Coronary artery (tissue), 2 donors: ENCODE measurements at regions not wholly inside any gene's neighbourhood (a gene's known extent, or its start where the extent isn't known, plus 50 kb on each side); places are given as distances from the start of the nearest gene placed in this dataset.
A peak's percentile ranks its signal among the peaks of the same experiment; 100 is the strongest.
"Not testable (repeated sequence)": the region's sequence is repeated elsewhere in the genome, so short reads cannot be mapped to it uniquely, and the experiment has no call there.

Experiments
- DNase-seq: peaks from one replicate; pipeline ENCODE4 v3.0.0-alpha.2; 2017; ENCODE audit warnings: low spot score
- H3K27ac ChIP-seq, 2 donors: fragments of 200-600 bp; sonication (generic); one replicate each; pipeline ENCODE4 v1.5.1; 2016 to 2019
- H3K4me3 ChIP-seq: fragments of 200-600 bp; sonication (generic); 2 replicates; pipeline ENCODE4 v1.5.1; 2016; ENCODE audit warnings: mild to moderate bottlenecking, moderate library complexity
- TF ChIP-seq, protein P1 (sequence below): fragments of 200-600 bp; sonication (generic); IDR thresholded peaks from one replicate; pipeline ENCODE4 v1.5.1; 2019; ENCODE audit warnings: antibody characterized with exemption

DNA sequence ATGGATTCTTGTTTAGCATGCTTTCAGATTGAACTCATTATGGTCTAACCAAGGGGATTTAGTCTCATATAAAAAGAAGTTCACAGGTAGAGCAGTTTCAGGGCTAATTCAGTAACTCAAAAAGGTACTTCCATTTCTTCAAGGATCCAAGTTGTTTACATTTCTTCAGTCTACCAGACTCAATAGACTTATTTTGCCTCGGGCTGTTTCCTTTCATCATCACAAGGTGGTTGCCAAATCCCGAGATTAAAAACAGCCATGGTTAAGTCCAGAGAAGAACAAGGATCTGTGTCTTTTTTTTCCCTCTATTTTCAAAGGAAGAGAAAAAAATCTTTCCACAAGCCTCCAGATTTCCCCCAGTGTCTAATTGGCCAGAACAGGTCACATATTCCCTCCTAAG, 69.8 kb upstream of the SNX9 start:
- DNase-seq = no peak
- Histone ChIP-seq H3K27ac (no peak overlapping the region), H3K4me3 (no peak overlapping the region)
- TF ChIP-seq, protein P1, sequence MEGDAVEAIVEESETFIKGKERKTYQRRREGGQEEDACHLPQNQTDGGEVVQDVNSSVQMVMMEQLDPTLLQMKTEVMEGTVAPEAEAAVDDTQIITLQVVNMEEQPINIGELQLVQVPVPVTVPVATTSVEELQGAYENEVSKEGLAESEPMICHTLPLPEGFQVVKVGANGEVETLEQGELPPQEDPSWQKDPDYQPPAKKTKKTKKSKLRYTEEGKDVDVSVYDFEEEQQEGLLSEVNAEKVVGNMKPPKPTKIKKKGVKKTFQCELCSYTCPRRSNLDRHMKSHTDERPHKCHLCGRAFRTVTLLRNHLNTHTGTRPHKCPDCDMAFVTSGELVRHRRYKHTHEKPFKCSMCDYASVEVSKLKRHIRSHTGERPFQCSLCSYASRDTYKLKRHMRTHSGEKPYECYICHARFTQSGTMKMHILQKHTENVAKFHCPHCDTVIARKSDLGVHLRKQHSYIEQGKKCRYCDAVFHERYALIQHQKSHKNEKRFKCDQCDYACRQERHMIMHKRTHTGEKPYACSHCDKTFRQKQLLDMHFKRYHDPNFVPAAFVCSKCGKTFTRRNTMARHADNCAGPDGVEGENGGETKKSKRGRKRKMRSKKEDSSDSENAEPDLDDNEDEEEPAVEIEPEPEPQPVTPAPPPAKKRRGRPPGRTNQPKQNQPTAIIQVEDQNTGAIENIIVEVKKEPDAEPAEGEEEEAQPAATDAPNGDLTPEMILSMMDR = no peak

DNA sequence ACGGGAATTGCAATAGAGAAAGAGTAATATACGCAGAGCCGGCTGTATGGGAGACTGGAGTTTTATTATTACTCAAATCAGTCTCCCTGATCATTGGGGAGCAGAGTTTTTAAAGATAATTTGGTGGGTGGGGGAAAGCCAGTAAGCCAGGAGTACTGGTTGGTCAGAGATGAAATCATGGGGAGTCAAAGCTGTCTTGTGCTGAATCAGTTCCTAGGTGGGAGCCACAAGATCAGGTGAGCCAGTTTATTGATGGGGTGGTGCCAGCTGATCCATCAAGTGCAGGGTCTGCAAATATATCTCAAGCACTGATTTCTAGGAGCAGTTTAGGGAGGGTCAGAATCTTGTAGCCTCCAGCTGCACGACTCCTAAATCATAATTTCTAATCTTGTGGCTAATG, 69.2 kb upstream of the SNX9 start:
- not testable (repeated sequence) for H3K27ac ChIP-seq, DNase-seq, H3K4me3 ChIP-seq

DNA sequence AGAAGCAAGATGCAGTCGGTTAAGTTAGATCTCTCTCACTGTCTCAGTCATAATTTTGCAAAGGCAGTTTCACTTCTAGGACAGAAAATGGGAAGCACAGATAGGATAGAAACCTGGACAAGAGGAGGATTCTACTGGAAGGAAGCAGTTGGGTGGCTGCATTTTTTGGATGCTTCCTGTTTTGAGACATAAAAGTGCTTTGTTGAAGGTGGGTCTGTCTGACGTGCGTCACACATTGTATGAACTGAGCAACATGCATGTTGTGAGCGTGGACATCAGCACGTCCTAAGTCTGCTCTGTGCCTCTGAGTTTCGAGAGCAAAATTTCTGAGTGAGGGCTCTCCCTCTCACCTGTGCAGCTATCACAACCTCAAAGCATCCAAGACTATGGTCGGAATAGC, 68.7 kb upstream of the SNX9 start:
- no peak for DNase-seq
- TF ChIP-seq, protein P1 = no peak
- no peak overlapping the region for H3K4me3 ChIP-seq
- H3K27ac ChIP-seq = no peak overlapping the region

DNA sequence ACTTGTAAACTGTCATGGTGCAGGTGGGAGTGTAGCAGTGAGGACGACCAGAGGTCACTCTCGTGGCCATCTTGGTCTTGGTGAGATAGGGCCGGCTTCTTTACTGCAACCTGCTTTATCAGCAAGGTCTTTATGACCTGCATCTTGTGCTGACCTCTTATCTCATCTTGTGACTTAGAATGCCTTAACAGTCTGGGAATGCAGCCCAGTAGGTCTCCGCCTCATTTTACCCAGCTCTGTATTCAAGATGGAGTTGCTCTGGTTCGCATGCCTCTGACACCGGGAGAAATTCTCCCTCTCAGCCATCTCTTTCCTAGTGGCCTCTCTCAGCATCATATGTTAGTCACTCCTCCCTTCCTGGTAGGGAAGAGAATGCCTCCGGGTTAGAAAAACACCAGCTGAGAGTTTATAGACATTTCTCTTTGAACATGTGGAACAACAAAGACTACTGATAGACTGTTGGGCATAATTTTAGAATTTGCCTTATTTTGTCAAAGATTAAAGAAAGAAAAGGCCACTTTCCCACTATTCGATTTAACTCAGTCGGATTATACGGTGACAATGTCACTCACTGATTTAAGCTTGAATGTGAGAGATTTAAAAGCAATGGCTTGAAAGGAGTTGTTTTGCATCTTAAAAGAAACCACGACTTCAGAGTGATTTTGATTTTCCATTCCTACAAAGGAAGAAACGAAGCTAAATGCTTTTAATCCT, 67.9 kb upstream of the SNX9 start:
- DNase-seq = no peak
- Histone ChIP-seq H3K27ac (no peak overlapping the region), H3K4me3 (no peak overlapping the region)
- TF ChIP-seq, protein P1 = no peak

DNA sequence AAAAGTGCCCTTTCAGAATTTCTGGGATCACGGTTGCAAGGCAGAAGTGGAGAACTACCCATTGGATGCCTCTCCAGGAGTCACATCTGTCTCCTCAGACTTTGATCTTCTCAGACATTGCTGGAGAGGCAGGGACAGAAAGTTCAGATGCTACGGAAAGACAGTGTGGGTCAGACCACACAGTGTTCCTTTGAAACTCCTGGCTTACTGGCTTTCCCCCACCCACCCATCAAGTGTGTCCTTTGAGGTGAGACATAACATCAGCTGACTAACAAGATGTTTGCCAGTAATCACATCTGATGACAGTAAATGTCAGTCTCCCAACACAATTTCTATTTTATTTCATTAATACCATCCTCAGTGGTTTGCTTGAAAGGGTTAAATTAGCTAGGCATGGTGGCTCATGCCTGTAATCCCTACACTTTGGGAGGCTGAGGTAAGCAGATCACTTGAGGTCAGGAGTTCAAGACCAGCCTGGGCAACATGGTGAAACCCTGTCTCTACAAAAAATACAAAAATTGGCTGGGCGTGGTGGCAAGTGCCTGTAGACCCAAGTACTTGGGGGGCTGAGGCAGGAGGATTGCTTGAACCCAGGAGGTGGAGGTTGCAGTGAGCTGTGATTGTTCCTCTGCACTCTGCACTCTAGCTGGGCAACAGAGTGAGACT, 67.2 kb upstream of the SNX9 start:
- TF ChIP-seq, protein P1 = no peak
- Histone ChIP-seq H3K27ac (peak overlapping the region; percentile 6 to 71), H3K4me3 (no peak overlapping the region)
- DNase-seq = no peak

DNA sequence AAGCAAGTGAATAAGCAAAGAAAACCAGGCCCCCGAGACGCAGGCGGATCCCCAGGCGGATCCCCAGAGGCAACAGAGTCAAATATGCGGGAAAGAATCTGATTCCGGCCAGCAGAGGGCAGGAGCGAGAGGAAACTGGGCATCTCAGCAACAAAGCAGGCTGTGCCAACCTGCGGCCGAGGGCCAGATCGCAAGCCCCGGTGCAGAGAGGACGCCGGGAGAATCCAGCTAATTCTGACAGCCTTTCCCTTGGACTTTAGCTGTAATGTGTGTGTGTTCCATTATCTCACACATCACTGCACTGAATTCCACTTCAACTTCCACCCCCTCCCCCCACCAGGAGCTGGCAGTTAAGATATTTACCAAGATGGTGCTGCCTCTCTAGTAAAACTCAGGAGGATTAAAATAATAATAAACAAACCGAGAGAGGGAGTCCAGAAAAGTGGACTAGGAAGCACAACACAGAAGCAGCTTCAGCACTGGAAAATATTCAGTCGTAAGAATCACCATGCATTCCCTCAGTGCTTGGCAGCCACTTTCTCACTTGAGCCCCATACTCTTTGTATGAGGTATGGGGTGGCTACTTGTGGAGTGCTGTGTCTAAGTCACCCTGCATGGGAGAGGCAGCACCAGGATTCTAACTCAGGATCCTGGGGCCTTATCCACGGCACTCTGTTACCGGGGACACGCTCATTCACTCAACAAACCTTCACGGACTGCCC, 66.2 kb upstream of the SNX9 start:
- DNase-seq = peak; percentile 91
- peak overlapping the region; percentile 37 for H3K4me3 ChIP-seq
- TF ChIP-seq, protein P1 = peak; percentile 74
- H3K27ac ChIP-seq = peak overlapping the region; percentile 6 to 71
